ENCODE measurements at regions not wholly inside any gene's neighbourhood (a gene's known extent, or its start where the extent isn't known, plus 50 kb on each side); places are given as distances from the start of the nearest gene placed in this dataset.
"Not testable (repeated sequence)": the region's sequence is repeated elsewhere in the genome, so short reads cannot be mapped to it uniquely, and the experiment has no call there.

- no peak for DNase-seq (ENCODE audit: low spot score)
Observed at GRCh38 chr3:95468331-95468730, 1346.1 kb upstream of the EPHA6 start.

GRCh38 chr3:95474338-95474737 lies 1340.1 kb upstream of the EPHA6 start:
- no peak for DNase-seq (ENCODE audit: low spot score)

GRCh38 chr3:95476534-95476933 lies 1337.9 kb upstream of the EPHA6 start:
- DNase-seq (ENCODE audit: low spot score), result no peak

GRCh38 chr3:95506174-95506573 lies 1308.2 kb upstream of the EPHA6 start:
- DNase-seq (ENCODE audit: low spot score), result no peak

- no peak for DNase-seq (ENCODE audit: low spot score)
Observed at GRCh38 chr3:95508124-95508523, 1306.3 kb upstream of the EPHA6 start.

- no peak for DNase-seq (ENCODE audit: low spot score)
Observed at GRCh38 chr3:95511828-95512227, 1302.6 kb upstream of the EPHA6 start.

- no peak for DNase-seq (ENCODE audit: low spot score)
Observed at GRCh38 chr3:95514260-95514659, 1300.1 kb upstream of the EPHA6 start.

GRCh38 chr3:95521396-95521795 lies 1293.0 kb upstream of the EPHA6 start:
- no peak for DNase-seq (ENCODE audit: low spot score)

- no peak for DNase-seq (ENCODE audit: low spot score)
Observed at GRCh38 chr3:95522449-95522848, 1291.9 kb upstream of the EPHA6 start.

GRCh38 chr3:95539950-95540483 lies 1274.4 kb upstream of the EPHA6 start:
- DNase-seq (ENCODE audit: low spot score), result no peak

- DNase-seq (ENCODE audit: low spot score), result no peak
Observed at GRCh38 chr3:95565502-95565901, 1248.9 kb upstream of the EPHA6 start.

GRCh38 chr3:95567346-95567745 lies 1247.0 kb upstream of the EPHA6 start:
- no peak for DNase-seq (ENCODE audit: low spot score)

- DNase-seq (ENCODE audit: low spot score), result no peak
Observed at GRCh38 chr3:95586754-95587153, 1227.6 kb upstream of the EPHA6 start.

- DNase-seq (ENCODE audit: low spot score), result not testable (repeated sequence)
Observed at GRCh38 chr3:95587641-95588040, 1226.8 kb upstream of the EPHA6 start.

GRCh38 chr3:95588473-95588872 lies 1225.9 kb upstream of the EPHA6 start:
- no peak for DNase-seq (ENCODE audit: low spot score)

GRCh38 chr3:95595416-95596075 lies 1218.8 kb upstream of the EPHA6 start:
- no peak for DNase-seq (ENCODE audit: low spot score)

- no peak for DNase-seq (ENCODE audit: low spot score)
Observed at GRCh38 chr3:95607926-95608325, 1206.5 kb upstream of the EPHA6 start.

GRCh38 chr3:95609411-95609810 lies 1205.0 kb upstream of the EPHA6 start:
- no peak for DNase-seq (ENCODE audit: low spot score)

- no peak for DNase-seq (ENCODE audit: low spot score)
Observed at GRCh38 chr3:95612611-95613010, 1201.8 kb upstream of the EPHA6 start.

GRCh38 chr3:95613993-95614392 lies 1200.4 kb upstream of the EPHA6 start:
- DNase-seq (ENCODE audit: low spot score), result no peak

- DNase-seq (ENCODE audit: low spot score), result no peak
Observed at GRCh38 chr3:95615592-95616310, 1198.6 kb upstream of the EPHA6 start.

- no peak for DNase-seq (ENCODE audit: low spot score)
Observed at GRCh38 chr3:95626107-95626506, 1188.3 kb upstream of the EPHA6 start.

- no peak for DNase-seq (ENCODE audit: low spot score)
Observed at GRCh38 chr3:95627293-95627692, 1187.1 kb upstream of the EPHA6 start.

GRCh38 chr3:95627697-95628096 lies 1186.7 kb upstream of the EPHA6 start:
- DNase-seq (ENCODE audit: low spot score), result no peak

Measured in CD4-positive, alpha-beta T cell treated with Interleukin-2 at 100 ng/mL for 4 hours (primary cell).